Activated B cell treated with CpG ODN at 0.5 μM for 24 hours (primary cell): ENCODE measurements at regions not wholly inside any gene's neighbourhood (a gene's known extent, or its start where the extent isn't known, plus 50 kb on each side); places are given as distances from the start of the nearest gene placed in this dataset.

ENCODE experiments used
- ATAC-seq: fragments of 200-7000 bp; cut with Tn5 transposase; one replicate; pipeline ENCODE4 v1.10.0; 2021; ENCODE audit warnings: low read depth, mild to moderate bottlenecking, moderate library complexity
- CTCF ChIA-PET: fragments of 350-600 bp; sonication (Branson Sonifier 250); formaldehyde crosslinking; loops from one replicate; lab custom pipeline; 2021; ENCODE audit warnings: antibody characterized with exemption; lab: Charles Lee
- POLR2A ChIA-PET: fragments of 350-600 bp; sonication (Branson Sonifier 250); formaldehyde crosslinking; loops from one replicate; lab custom pipeline; 2021; ENCODE audit warnings: antibody characterized with exemption; lab: Charles Lee
- DNase-seq: peaks from one replicate; pipeline ENCODE4 v3.0.0; 2022
- H3K27ac Mint-ChIP-seq: one replicate; pipeline ENCODE4 v1.8.0; 2020; ENCODE audit warnings: mixed read lengths
- H3K27me3 Mint-ChIP-seq: one replicate; pipeline ENCODE4 v1.8.0; 2021; ENCODE audit warnings: mixed read lengths
- H3K36me3 Mint-ChIP-seq: one replicate; pipeline ENCODE4 v1.8.0; 2021; ENCODE audit warnings: low read depth, mixed read lengths
- H3K4me1 Mint-ChIP-seq: one replicate; pipeline ENCODE4 v1.8.0; 2021; ENCODE audit warnings: mixed read lengths
- H3K4me3 Mint-ChIP-seq: one replicate; pipeline ENCODE4 v1.8.0; 2020; ENCODE audit warnings: mild to moderate bottlenecking, mixed read lengths
- H3K9me3 Mint-ChIP-seq: one replicate; pipeline ENCODE4 v1.8.0; 2020; ENCODE audit warnings: mixed read lengths
- CTCF ChIP-seq: fragments of 200-600 bp; IDR thresholded peaks from one replicate; pipeline ENCODE4 v1.8.0; 2022; ENCODE audit warnings: antibody characterized with exemption, mild to moderate bottlenecking
- intact Hi-C: fragments of 100-400 bp; cut with micrococcal nuclease; formaldehyde crosslinking; loops from one replicate; pipeline ENCODE4 v1.15.1; 2024

GRCh38 chr5:34483442-34484033 lies 172.6 kb upstream of the RAI14 start:
- Mint-ChIP-seq H3K4me1 (peaks cover 3% of the 10 kb centered on the region), H3K9me3 (no peaks in the 10 kb centered on the region), H3K27me3 (peaks cover 15% of the 10 kb centered on the region), H3K27ac (no peak overlapping the region), H3K36me3 (no peaks in the 10 kb centered on the region), H3K4me3 (no peak overlapping the region)
- no peak for DNase-seq
- TF ChIP-seq CTCF = no peak
- no peak for ATAC-seq
- intact Hi-C loops = no loop called here
- ChIA-PET POLR2A (no interaction called here), CTCF (interaction anchor here (5.1 kb wide), 1 partner anchor 415 kb away, joined by 50 read pairs; no protein-coding TSS in a partner anchor)

GRCh38 chr5:34484216-34484920 lies 171.8 kb upstream of the RAI14 start:
- no peak for TF ChIP-seq CTCF
- ChIA-PET POLR2A (no interaction called here), CTCF (interaction anchor here (0.9 to 5.1 kb wide), 3 partner anchors 29 to 519 kb away, joined by 4 to 50 read pairs (median 11); no protein-coding TSS in a partner anchor)
- no peak for ATAC-seq
- no peak overlapping the region for H3K4me3 Mint-ChIP-seq
- H3K4me1 Mint-ChIP-seq = peaks cover 3% of the 10 kb centered on the region
- H3K27me3 Mint-ChIP-seq = peaks cover 18% of the 10 kb centered on the region
- DNase-seq = no peak
- no peaks in the 10 kb centered on the region for H3K36me3 Mint-ChIP-seq
- H3K27ac Mint-ChIP-seq = no peak overlapping the region
- intact Hi-C loops = no loop called here
- H3K9me3 Mint-ChIP-seq = no peaks in the 10 kb centered on the region

- ChIA-PET CTCF (interaction anchor here (0.6 to 5.1 kb wide), 11 partner anchors 9 to 1593 kb away, joined by 3 to 50 read pairs (median 3); no protein-coding TSS in a partner anchor), POLR2A (no interaction called here)
- peaks cover 3% of the 10 kb centered on the region for H3K4me1 Mint-ChIP-seq
Observed at GRCh38 chr5:34485768-34486030, 170.4 kb upstream of the RAI14 start.

GRCh38 chr5:34486160-34486848 lies 169.8 kb upstream of the RAI14 start:
- intact Hi-C loops = loop anchor here (1.0 to 5.0 kb wide), 5 partner anchors 37 to 1441 kb away; no protein-coding TSS in a partner anchor
- H3K36me3 Mint-ChIP-seq = no peaks in the 10 kb centered on the region
- DNase-seq = peak; percentile 36
- no peak overlapping the region for H3K4me3 Mint-ChIP-seq
- H3K27ac Mint-ChIP-seq = no peak overlapping the region
- H3K9me3 Mint-ChIP-seq = no peaks in the 10 kb centered on the region
- peak; percentile 71 for TF ChIP-seq CTCF
- ATAC-seq = peak; percentile 18
- ChIA-PET CTCF (interaction anchor here (0.6 to 5.1 kb wide), 14 partner anchors 8 to 1593 kb away, joined by 3 to 50 read pairs (median 3); no protein-coding TSS in a partner anchor), POLR2A (no interaction called here)
- peaks cover 14% of the 10 kb centered on the region for H3K27me3 Mint-ChIP-seq
- H3K4me1 Mint-ChIP-seq = peaks cover 3% of the 10 kb centered on the region

More at GRCh38 chr5:34485768-34486030, 170.4 kb upstream of the RAI14 start:
- no peak overlapping the region for H3K4me3 Mint-ChIP-seq
- no peak for TF ChIP-seq CTCF
- no peak overlapping the region for H3K27ac Mint-ChIP-seq
- H3K9me3 Mint-ChIP-seq = no peaks in the 10 kb centered on the region
- intact Hi-C loops = loop anchor here (1.0 to 5.0 kb wide), 5 partner anchors 38 to 1442 kb away; no protein-coding TSS in a partner anchor
- H3K27me3 Mint-ChIP-seq = peaks cover 17% of the 10 kb centered on the region
- H3K36me3 Mint-ChIP-seq = no peaks in the 10 kb centered on the region
- ATAC-seq = no peak
- DNase-seq = no peak

GRCh38 chr5:34486849-34487158 lies 169.3 kb upstream of the RAI14 start:
- H3K27ac Mint-ChIP-seq = no peak overlapping the region
- intact Hi-C loops = loop anchor here (1.0 to 5.0 kb wide), 5 partner anchors 36 to 1440 kb away; no protein-coding TSS in a partner anchor
- no peak for ATAC-seq
- DNase-seq = no peak
- H3K27me3 Mint-ChIP-seq = peaks cover 10% of the 10 kb centered on the region
- CTCF ChIA-PET = interaction anchor here (0.6 to 5.1 kb wide), 13 partner anchors 8 to 516 kb away, joined by 3 to 50 read pairs (median 4); no protein-coding TSS in a partner anchor
- POLR2A ChIA-PET = no interaction called here
- peaks cover 3% of the 10 kb centered on the region for H3K4me1 Mint-ChIP-seq
- no peaks in the 10 kb centered on the region for H3K9me3 Mint-ChIP-seq
- no peak for TF ChIP-seq CTCF
- H3K36me3 Mint-ChIP-seq = no peaks in the 10 kb centered on the region
- no peak overlapping the region for H3K4me3 Mint-ChIP-seq
